Osteoblast (primary cell): ENCODE measurements at regions not wholly inside any gene's neighbourhood (a gene's known extent, or its start where the extent isn't known, plus 50 kb on each side); places are given as distances from the start of the nearest gene placed in this dataset.
"Not testable (repeated sequence)": the region's sequence is repeated elsewhere in the genome, so short reads cannot be mapped to it uniquely, and the experiment has no call there.

ENCODE experiments used
- DNase-seq: peaks from one replicate; pipeline ENCODE4 v3.0.0; 2011; ENCODE audit warnings: low spot score, mixed read lengths; ENCODE audit not compliant: insufficient read length; ENCODE audit errors: missing footprints
- H2AFZ ChIP-seq: 2 replicates; pipeline ENCODE4 v1.6.0; 2011; ENCODE audit warnings: mild to moderate bottlenecking, low read length
- H3K27ac ChIP-seq: 2 replicates; pipeline ENCODE4 v1.5.1; 2011; ENCODE audit warnings: mild to moderate bottlenecking, low read depth, low read length, moderate library complexity
- H3K27me3 ChIP-seq: 2 replicates; pipeline ENCODE4 v1.6.0; 2012; ENCODE audit warnings: mild to moderate bottlenecking, control low read depth, inconsistent platforms, low read length, moderate library complexity; ENCODE audit not compliant: insufficient read depth
- H3K36me3 ChIP-seq: 2 replicates; pipeline ENCODE4 v1.5.1; 2011; ENCODE audit warnings: mild to moderate bottlenecking, low read length, control low read depth, moderate library complexity; ENCODE audit not compliant: insufficient read depth
- H3K4me1 ChIP-seq: 2 replicates; pipeline ENCODE4 v1.5.1; 2011; ENCODE audit warnings: mild to moderate bottlenecking, low read length, control low read depth, moderate library complexity; ENCODE audit not compliant: insufficient read depth
- H3K4me2 ChIP-seq: 2 replicates; pipeline ENCODE4 v1.6.0; 2011; ENCODE audit warnings: mild to moderate bottlenecking, low read length; ENCODE audit not compliant: insufficient read depth
- H3K4me3 ChIP-seq: fragments of 200-600 bp; sonication (generic); 3 replicates; pipeline ENCODE4 v1.5.1; 2012; ENCODE audit warnings: mild to moderate bottlenecking, low read length, inconsistent platforms; ENCODE audit not compliant: insufficient read depth
- H3K79me2 ChIP-seq: 2 replicates; pipeline ENCODE4 v1.6.0; 2012; ENCODE audit warnings: mild to moderate bottlenecking, low read length, control low read depth, inconsistent platforms; ENCODE audit not compliant: insufficient read depth
- H3K9me3 ChIP-seq: 2 replicates; pipeline ENCODE4 v1.5.1; 2011; ENCODE audit warnings: low read depth, low read length, control low read depth
- H4K20me1 ChIP-seq: 2 replicates; pipeline ENCODE4 v1.6.0; 2012; ENCODE audit warnings: mild to moderate bottlenecking, low read length, control low read depth; ENCODE audit not compliant: insufficient read depth
- CTCF ChIP-seq: IDR thresholded peaks from 2 replicates; pipeline ENCODE4 v1.5.1; 2011; ENCODE audit warnings: mild to moderate bottlenecking, low read depth, low read length, moderate library complexity; ENCODE audit errors: extremely low read depth

DNA sequence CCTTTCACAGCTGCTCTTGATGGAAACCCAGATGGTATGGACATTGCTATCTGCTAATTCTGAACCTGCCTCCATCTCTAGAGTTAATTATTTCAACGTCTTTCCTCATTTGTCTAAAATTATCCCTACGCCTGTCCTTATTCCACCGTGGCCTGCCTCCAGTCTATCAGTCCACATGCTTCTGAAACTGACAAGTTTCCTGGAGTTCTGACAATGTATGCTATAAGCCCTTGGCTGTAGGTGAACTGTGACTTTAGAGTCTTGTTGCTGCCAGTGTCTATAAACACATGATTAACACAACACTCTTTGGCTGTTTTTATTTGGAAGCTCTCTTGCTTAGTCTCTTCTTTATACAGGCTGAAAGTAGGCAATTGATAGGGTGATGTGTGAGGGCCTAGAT is 1052.9 kb downstream of the TMTC2 start:
- Histone ChIP-seq H3K4me2 (no peak overlapping the region), H2AFZ (no peak overlapping the region), H4K20me1 (no peaks in the 10 kb centered on the region), H3K36me3 (no peaks in the 10 kb centered on the region), H3K27ac (no peak overlapping the region), H3K79me2 (no peaks in the 10 kb centered on the region), H3K9me3 (no peaks in the 10 kb centered on the region), H3K27me3 (no peaks in the 10 kb centered on the region), H3K4me1 (no peaks in the 10 kb centered on the region), H3K4me3 (no peak overlapping the region)
- TF ChIP-seq CTCF, result no peak
- DNase-seq, result no peak

- no peak overlapping the region for H3K4me2 ChIP-seq
- no peaks in the 10 kb centered on the region for H3K4me1 ChIP-seq
- H2AFZ ChIP-seq, result no peak overlapping the region
- H3K4me3 ChIP-seq, result no peak overlapping the region
- peaks cover 2% of the 10 kb centered on the region for H3K9me3 ChIP-seq
- H3K36me3 ChIP-seq, result no peaks in the 10 kb centered on the region
- H4K20me1 ChIP-seq, result no peaks in the 10 kb centered on the region
- no peak for TF ChIP-seq CTCF
- no peaks in the 10 kb centered on the region for H3K79me2 ChIP-seq
- H3K27me3 ChIP-seq, result no peaks in the 10 kb centered on the region
- H3K27ac ChIP-seq, result no peak overlapping the region
- no peak for DNase-seq
These were observed 1024.1 kb downstream of the TMTC2 start for GRCh38 chr12:83710851-83711250.

DNA sequence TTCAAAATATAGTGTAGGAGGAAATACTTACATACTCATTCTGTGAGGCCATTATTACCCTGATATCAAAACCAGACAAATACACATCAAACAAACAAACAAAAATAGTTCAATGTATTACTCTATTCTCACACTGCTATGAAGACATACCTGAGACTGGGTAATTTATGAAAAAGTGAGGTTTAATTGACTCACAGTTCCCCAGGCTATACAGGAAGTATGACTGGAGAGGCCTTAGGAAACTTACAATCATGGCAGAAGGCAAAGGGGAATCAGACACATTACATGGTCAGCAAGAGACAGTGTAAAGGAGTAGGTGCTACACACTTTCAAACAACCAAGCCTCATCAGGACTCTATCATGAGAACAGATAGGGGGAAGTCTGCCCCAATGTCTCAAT is 1023.2 kb downstream of the TMTC2 start:
- Histone ChIP-seq H3K27ac (no peak overlapping the region), H3K36me3 (no peaks in the 10 kb centered on the region), H3K4me3 (no peak overlapping the region), H3K4me1 (no peaks in the 10 kb centered on the region), H3K79me2 (no peaks in the 10 kb centered on the region), H3K4me2 (no peak overlapping the region), H3K27me3 (no peaks in the 10 kb centered on the region), H4K20me1 (no peaks in the 10 kb centered on the region), H2AFZ (no peak overlapping the region), H3K9me3 (peaks cover 2% of the 10 kb centered on the region)
- no peak for DNase-seq
- no peak for TF ChIP-seq CTCF

- H4K20me1 ChIP-seq, result no peaks in the 10 kb centered on the region
- no peaks in the 10 kb centered on the region for H3K4me1 ChIP-seq
- no peaks in the 10 kb centered on the region for H3K36me3 ChIP-seq
- no peaks in the 10 kb centered on the region for H3K9me3 ChIP-seq
- no peak for TF ChIP-seq CTCF
- H3K79me2 ChIP-seq, result no peaks in the 10 kb centered on the region
- no peak for DNase-seq
- H3K4me2 ChIP-seq, result no peak overlapping the region
- no peak overlapping the region for H3K4me3 ChIP-seq
- no peak overlapping the region for H3K27ac ChIP-seq
- no peaks in the 10 kb centered on the region for H3K27me3 ChIP-seq
- no peak overlapping the region for H2AFZ ChIP-seq
These were observed 1014.1 kb downstream of the TMTC2 start for GRCh38 chr12:83700838-83701237.

- H3K4me2 ChIP-seq, H4K20me1 ChIP-seq, H3K36me3 ChIP-seq, H3K4me1 ChIP-seq, H3K9me3 ChIP-seq, H3K27me3 ChIP-seq, H3K4me3 ChIP-seq, H3K79me2 ChIP-seq, H3K27ac ChIP-seq, H2AFZ ChIP-seq, DNase-seq: not testable (repeated sequence)
These were observed 1009.6 kb downstream of the TMTC2 start for GRCh38 chr12:83696311-83696710.
